HepG2 (cell line): ENCODE measurements at regions not wholly inside any gene's neighbourhood (a gene's known extent, or its start where the extent isn't known, plus 50 kb on each side); places are given as distances from the start of the nearest gene placed in this dataset.

ENCODE experiments used
- CBX5 ChIP-seq: sonication (generic); formaldehyde crosslinking; IDR thresholded peaks from 2 replicates; pipeline ENCODE4 v1.4.0; 2020; ENCODE audit warnings: missing genetic modification reagents, borderline replicate concordance
- ZNF547 ChIP-seq: sonication (generic); formaldehyde crosslinking; IDR thresholded peaks from 2 replicates; pipeline ENCODE4 v1.5.1; 2020; ENCODE audit warnings: mild to moderate bottlenecking, missing genetic modification reagents
- ZSCAN30 ChIP-seq: sonication (generic); formaldehyde crosslinking; IDR thresholded peaks from 2 replicates; pipeline ENCODE4 v1.5.0; 2020; ENCODE audit warnings: mild to moderate bottlenecking, missing genetic modification reagents

GRCh38 chr5:89282554-89283510 is 399.8 kb upstream of the MEF2C start:
- TF ChIP-seq CBX5 (CRISPR knock-in tag) (no peak), ZNF547 (CRISPR knock-in tag) (no peak), ZSCAN30 (CRISPR knock-in tag) (no peak)
